H9 (cell line): ENCODE measurements at regions not wholly inside any gene's neighbourhood (a gene's known extent, or its start where the extent isn't known, plus 50 kb on each side); places are given as distances from the start of the nearest gene placed in this dataset.

Source experiments
- DNase-seq: peaks from one replicate; pipeline ENCODE4 v3.0.0-alpha.2; 2017
- H2AFZ ChIP-seq: one replicate; pipeline ENCODE4 v1.6.1; 2013; ENCODE audit warnings: mild to moderate bottlenecking, low read length, control low read depth, moderate library complexity
- H2AK5ac ChIP-seq: 2 replicates; pipeline ENCODE4 v1.6.1; 2013; ENCODE audit warnings: low read length, control low read depth, mixed read lengths; ENCODE audit not compliant: insufficient read length
- H2BK120ac ChIP-seq: one replicate; pipeline ENCODE4 v1.6.1; 2013; ENCODE audit warnings: low read depth, mild to moderate bottlenecking, low read length, control low read depth, inconsistent platforms; ENCODE audit not compliant: poor library complexity, severe bottlenecking
- H2BK12ac ChIP-seq: 2 replicates; pipeline ENCODE4 v1.6.1; 2013; ENCODE audit warnings: low read length, control low read depth, mixed read lengths, low read depth; ENCODE audit not compliant: insufficient read length
- H2BK15ac ChIP-seq: 2 replicates; pipeline ENCODE4 v1.6.1; 2013; ENCODE audit warnings: low read depth, low read length, control low read depth
- H2BK20ac ChIP-seq: one replicate; pipeline ENCODE4 v1.6.1; 2013; ENCODE audit warnings: low read depth, mild to moderate bottlenecking, low read length, control low read depth, inconsistent platforms; ENCODE audit not compliant: poor library complexity, severe bottlenecking
- H2BK5ac ChIP-seq: 2 replicates; pipeline ENCODE4 v1.6.1; 2013; ENCODE audit warnings: low read length, control low read depth, mixed read lengths; ENCODE audit not compliant: insufficient read length
- H3K14ac ChIP-seq: 2 replicates; pipeline ENCODE4 v1.6.1; 2013; ENCODE audit warnings: low read length, control low read depth; ENCODE audit not compliant: insufficient read depth
- H3K18ac ChIP-seq: 2 replicates; pipeline ENCODE4 v1.6.1; 2013; ENCODE audit warnings: low read depth, mild to moderate bottlenecking, mixed read lengths, low read length, control low read depth; ENCODE audit not compliant: insufficient read length
- H3K23ac ChIP-seq: 2 replicates; pipeline ENCODE4 v1.6.1; 2013; ENCODE audit warnings: low read length, control low read depth, mixed read lengths, low read depth; ENCODE audit not compliant: insufficient read length
- H3K23me2 ChIP-seq: 2 replicates; pipeline ENCODE4 v1.6.1; 2013; ENCODE audit warnings: low read depth, mild to moderate bottlenecking, mixed read lengths, low read length, control low read depth; ENCODE audit not compliant: insufficient read length, poor library complexity, severe bottlenecking
- H3K27ac ChIP-seq: 2 replicates; pipeline ENCODE4 v1.5.1; 2013; ENCODE audit warnings: low read length, control low read depth, mixed read lengths, low read depth; ENCODE audit not compliant: insufficient read length
- H3K27me3 ChIP-seq: 2 replicates; pipeline ENCODE4 v1.6.1; 2013; ENCODE audit warnings: low read length, control low read depth, inconsistent platforms; ENCODE audit not compliant: insufficient read depth
- H3K4ac ChIP-seq: 2 replicates; pipeline ENCODE4 v1.6.1; 2013; ENCODE audit warnings: low read depth, mild to moderate bottlenecking, control low read depth, inconsistent platforms, low read length, moderate library complexity
- H3K4me1 ChIP-seq: 2 replicates; pipeline ENCODE4 v1.6.1; 2013; ENCODE audit warnings: low read length, control low read depth, inconsistent platforms; ENCODE audit not compliant: insufficient read depth
- H3K4me2 ChIP-seq: 2 replicates; pipeline ENCODE4 v1.6.1; 2013; ENCODE audit warnings: low read length, control low read depth, mixed read lengths; ENCODE audit not compliant: insufficient read length, insufficient read depth
- H3K56ac ChIP-seq: 2 replicates; pipeline ENCODE4 v1.6.1; 2013; ENCODE audit warnings: low read depth, mild to moderate bottlenecking, mixed read lengths, low read length, control low read depth; ENCODE audit not compliant: insufficient read length
- H3K79me1 ChIP-seq: 2 replicates; pipeline ENCODE4 v1.6.1; 2013; ENCODE audit warnings: low read depth, mild to moderate bottlenecking, moderate library complexity, low read length, control low read depth, inconsistent platforms; ENCODE audit not compliant: insufficient read depth, poor library complexity, severe bottlenecking
- H3K79me2 ChIP-seq: 2 replicates; pipeline ENCODE4 v1.6.1; 2013; ENCODE audit warnings: low read length, control low read depth, inconsistent platforms; ENCODE audit not compliant: insufficient read depth
- H3K9ac ChIP-seq: 2 replicates; pipeline ENCODE4 v1.6.1; 2013; ENCODE audit warnings: low read length, control low read depth, mixed read lengths; ENCODE audit not compliant: insufficient read length; ENCODE audit errors: extremely low read depth
- H3K9me3 ChIP-seq: one replicate; pipeline ENCODE4 v1.6.1; 2013; ENCODE audit warnings: low read depth, low read length, inconsistent platforms; ENCODE audit not compliant: control insufficient read depth
- H3T11ph ChIP-seq: one replicate; pipeline ENCODE4 v1.6.1; 2013; ENCODE audit warnings: mild to moderate bottlenecking, low read length, control low read depth, inconsistent platforms
- H4K20me1 ChIP-seq: one replicate; pipeline ENCODE4 v1.6.1; 2013; ENCODE audit not compliant: control insufficient read depth, insufficient read length, insufficient read depth
- H4K5ac ChIP-seq: 2 replicates; pipeline ENCODE4 v1.6.1; 2013; ENCODE audit warnings: low read depth, mild to moderate bottlenecking, mixed read lengths, low read length, control low read depth; ENCODE audit not compliant: insufficient read length
- H4K8ac ChIP-seq: replicated peaks from 2 replicates; pipeline ENCODE4 v1.6.1; 2013; ENCODE audit warnings: low read length, control low read depth, mixed read lengths, low read depth; ENCODE audit not compliant: insufficient read length
- H4K91ac ChIP-seq: 2 replicates; pipeline ENCODE4 v1.6.1; 2013; ENCODE audit warnings: low read depth, mild to moderate bottlenecking, moderate library complexity, mixed read lengths, low read length, control low read depth; ENCODE audit not compliant: insufficient read length
- H3K27ac Mint-ChIP-seq, 3 experiments: 2 replicates in 2 of 3; 3 replicates in 1 of 3; pipeline ENCODE4 v1.8.0; 2020 to 2021; ENCODE audit warnings: mixed read lengths in 3 of 3, mild to moderate bottlenecking in 1 of 3, moderate library complexity in 1 of 3
- H3K27me3 Mint-ChIP-seq: 2 replicates; pipeline ENCODE4 v1.8.0; 2021; ENCODE audit warnings: low read depth, mild to moderate bottlenecking, moderate library complexity, mixed read lengths
- H3K36me3 Mint-ChIP-seq, 3 experiments: 2 replicates in 2 of 3; 3 replicates in 1 of 3; pipeline ENCODE4 v1.8.0; 2020 to 2021; ENCODE audit warnings: low read depth in 3 of 3, mixed read lengths in 3 of 3; ENCODE audit not compliant: insufficient read depth in 1 of 3
- H3K4me1 Mint-ChIP-seq, 2 experiments: 2 replicates each; pipeline ENCODE4 v1.8.0; 2020; ENCODE audit warnings: mixed read lengths in 2 of 2
- H3K4me3 Mint-ChIP-seq, 2 experiments: 2 replicates in 1 of 2; 3 replicates in 1 of 2; pipeline ENCODE4 v1.8.0; 2020 to 2021; ENCODE audit warnings: mild to moderate bottlenecking in 2 of 2, mixed read lengths in 2 of 2, moderate library complexity in 1 of 2
- H3K9me3 Mint-ChIP-seq, 2 experiments: 2 replicates in 1 of 2; 3 replicates in 1 of 2; pipeline ENCODE4 v1.8.0; 2020; ENCODE audit warnings: mild to moderate bottlenecking in 2 of 2, mixed read lengths in 2 of 2, moderate library complexity in 1 of 2
- CTCF ChIP-seq: fragments of 200-600 bp; sonication (generic); conservative IDR thresholded peaks from 3 replicates; pipeline ENCODE4 v1.8.0; 2021; ENCODE audit warnings: antibody characterized with exemption, mild to moderate bottlenecking
- WGBS: extraction: QIAGEN DNeasy Blood & Tissue Kit; methylation state at CpG from one replicate; pipeline ENCODE4 v1.1.7; 2013; ENCODE audit warnings: missing lambda C conversion rate, low lambda C conversion rate, mixed read lengths; ENCODE audit not compliant: insufficient read length; ENCODE audit errors: extremely low coverage; 5-methylcytosine and 5-hydroxymethylcytosine counted together

- peaks cover 2 to 8% of the 10 kb centered on the region in 2 experiments; a peak in 3 of 4 replicates for H3K4me1 Mint-ChIP-seq
Measured at GRCh38 chr1:230534224-230534623, 108.1 kb upstream of the COG2 start.

More at GRCh38 chr1:230534224-230534623, 108.1 kb upstream of the COG2 start:
- peaks cover 7% of the 10 kb centered on the region for H3K27me3 Mint-ChIP-seq
- no peak overlapping the region for H4K8ac ChIP-seq
- no peaks in the 10 kb centered on the region for H3K23me2 ChIP-seq
- H2BK120ac ChIP-seq = no peak overlapping the region
- H3K18ac ChIP-seq = no peak overlapping the region
- H3K14ac ChIP-seq = no peak overlapping the region
- H3K4me3 Mint-ChIP-seq = no peak overlapping the region
- H2AK5ac ChIP-seq = no peak overlapping the region
- H3K9me3 ChIP-seq = no peaks in the 10 kb centered on the region
- H3K27me3 ChIP-seq = no peaks in the 10 kb centered on the region
- no peak overlapping the region for H3K4me2 ChIP-seq
- no peaks in the 10 kb centered on the region; the same call in 1 of the 2 replicates for H3K4me1 ChIP-seq
- no peak overlapping the region for H3K27ac Mint-ChIP-seq
- H2AFZ ChIP-seq = no peak overlapping the region
- no peak overlapping the region for H3K56ac ChIP-seq
- no peak overlapping the region for H4K91ac ChIP-seq
- H3K9me3 Mint-ChIP-seq = peaks cover 28 to 30% of the 10 kb centered on the region in 2 experiments
- no peaks in the 10 kb centered on the region for H4K20me1 ChIP-seq
- H2BK5ac ChIP-seq = no peak overlapping the region
- TF ChIP-seq CTCF = no peak
- no peak overlapping the region for H3T11ph ChIP-seq
- no peak overlapping the region for H2BK20ac ChIP-seq
- H3K4ac ChIP-seq = no peak overlapping the region
- no peak overlapping the region for H3K27ac ChIP-seq
- H3K9ac ChIP-seq = no peak overlapping the region
- no CpG with 5 or more reads among the region's 2 CpGs for WGBS
- no peak overlapping the region for H2BK12ac ChIP-seq
- H3K36me3 Mint-ChIP-seq = peaks cover 7 to 22% (median 9%) of the 10 kb centered on the region in 3 experiments; a peak in 6 of 7 replicates
- H4K5ac ChIP-seq = no peak overlapping the region
- no peaks in the 10 kb centered on the region for H3K79me2 ChIP-seq
- no peak overlapping the region for H2BK15ac ChIP-seq
- no peak for DNase-seq
- no peak overlapping the region for H3K23ac ChIP-seq
- H3K79me1 ChIP-seq = no peaks in the 10 kb centered on the region
